ENCODE measurements at regions not wholly inside any gene's neighbourhood (a gene's known extent, or its start where the extent isn't known, plus 50 kb on each side); places are given as distances from the start of the nearest gene placed in this dataset.
"Not testable (repeated sequence)": the region's sequence is repeated elsewhere in the genome, so short reads cannot be mapped to it uniquely, and the experiment has no call there.

DNA sequence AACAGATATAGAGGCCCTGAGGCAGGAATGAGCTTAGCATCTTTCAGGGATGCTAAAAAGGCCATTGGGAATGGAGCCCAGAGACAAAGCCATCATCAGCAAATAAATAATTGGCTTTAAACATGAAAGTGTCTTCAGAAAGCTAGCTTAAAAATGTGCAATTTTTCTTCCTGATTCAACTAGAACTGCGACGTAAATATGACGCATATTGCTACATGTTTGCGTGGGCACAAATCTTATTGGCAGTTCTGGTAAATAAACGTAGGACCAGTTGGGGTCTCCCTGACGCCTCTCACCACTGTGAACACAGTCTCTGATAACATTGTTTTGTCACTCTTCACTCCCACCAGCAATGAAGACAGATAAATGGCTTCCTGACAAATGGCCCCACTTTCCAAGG, 97.3 kb upstream of the SRD5A3 start:
- no peak for DNase-seq (ENCODE audit: low spot score)
- in situ Hi-C loops (cut with HindIII; ENCODE audit: low sequenced_read_pairs), result no loop called here

DNA sequence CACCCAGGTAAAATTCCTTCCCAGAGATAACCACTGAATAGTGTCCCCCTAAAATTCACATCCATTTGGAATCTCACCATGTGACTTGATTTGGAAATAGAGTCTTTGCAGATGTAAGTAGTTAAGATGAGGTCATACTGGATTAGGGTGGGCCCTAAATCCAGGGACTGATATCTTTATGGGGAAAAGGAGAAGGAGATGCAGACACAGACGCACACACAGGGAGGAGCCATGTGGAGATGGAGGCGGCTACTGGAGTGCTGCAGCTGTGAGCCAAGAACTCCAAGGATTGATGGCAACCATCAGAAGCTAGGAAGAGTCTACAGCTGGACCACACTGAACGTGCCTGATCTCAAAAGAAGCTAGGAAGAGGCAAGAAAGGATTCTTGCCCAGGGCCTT, 96.6 kb upstream of the SRD5A3 start:
- DNase-seq (ENCODE audit: low spot score), result no peak
- in situ Hi-C loops (cut with HindIII; ENCODE audit: low sequenced_read_pairs), result no loop called here

DNA sequence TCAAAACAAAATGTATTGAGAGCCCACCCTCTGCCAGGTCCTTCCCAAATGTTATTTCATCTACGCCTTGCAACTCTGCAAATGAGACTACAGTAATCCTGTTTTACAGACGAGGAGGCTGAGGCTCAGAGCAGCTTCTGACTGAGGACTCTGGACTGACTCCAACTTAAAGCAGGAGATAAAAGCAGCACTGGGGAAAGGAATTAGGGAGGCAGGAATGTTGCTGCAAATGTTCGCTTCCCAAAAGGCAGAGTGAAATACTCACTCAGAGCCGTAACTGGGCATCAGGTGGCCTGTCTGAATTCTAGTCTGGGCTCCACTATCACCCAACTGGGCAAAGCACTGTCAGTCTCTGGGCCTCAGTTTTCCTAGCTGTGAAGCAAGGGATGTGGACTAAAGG, 94.7 kb upstream of the SRD5A3 start:
- in situ Hi-C loops (cut with HindIII; ENCODE audit: low sequenced_read_pairs), result no loop called here
- no peak for DNase-seq (ENCODE audit: low spot score)

DNA sequence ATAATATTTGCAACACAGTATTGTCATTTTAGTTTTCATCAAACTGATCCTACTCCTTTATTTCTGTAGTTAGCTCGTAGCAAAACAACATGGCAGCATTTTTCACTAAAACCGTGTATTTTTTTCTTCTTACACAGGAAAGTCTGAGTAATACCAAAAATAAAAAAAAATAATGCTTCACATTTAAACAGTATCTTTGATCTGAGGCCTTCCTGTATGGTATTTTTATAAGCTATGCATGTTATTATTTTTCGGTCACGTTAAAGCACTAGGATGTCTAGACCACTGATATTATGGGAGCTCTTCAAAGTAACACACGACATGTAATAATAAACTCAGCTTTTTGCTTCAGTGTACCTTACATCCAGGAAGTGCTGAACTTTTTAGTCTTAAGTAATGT, 94.1 kb upstream of the SRD5A3 start:
- in situ Hi-C loops (cut with HindIII; ENCODE audit: low sequenced_read_pairs), result no loop called here
- no peak for DNase-seq (ENCODE audit: low spot score)

DNA sequence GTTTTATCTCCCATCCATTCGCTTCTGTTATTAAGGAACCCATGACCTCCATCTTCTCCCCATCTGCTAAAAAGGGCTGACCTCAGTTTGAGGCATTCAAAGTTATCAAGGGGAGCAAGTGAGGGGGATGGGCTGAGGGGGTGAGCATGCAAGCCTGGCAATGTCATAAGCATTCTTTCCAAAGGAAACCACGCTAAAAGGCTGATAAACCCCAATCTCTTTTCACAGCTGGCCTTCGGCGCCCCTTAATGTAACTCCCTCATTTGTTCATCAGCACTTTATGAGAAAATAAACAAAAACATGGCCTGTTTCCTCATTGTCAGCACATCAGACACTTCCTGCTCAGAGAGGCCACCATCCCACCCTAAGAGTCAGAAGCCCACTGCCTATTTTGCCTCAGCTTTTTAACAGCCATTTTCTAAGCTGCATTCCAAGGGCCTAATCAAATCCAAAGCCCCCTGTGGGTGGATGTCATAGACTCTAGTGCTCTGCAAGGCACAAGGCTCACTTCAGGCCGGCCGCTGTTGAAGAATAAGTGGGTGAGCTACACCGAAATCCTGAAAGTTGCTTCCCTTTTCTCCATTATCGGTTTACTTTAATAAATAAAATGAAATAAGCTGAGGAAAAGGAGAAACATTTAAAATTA, 92.0 kb upstream of the SRD5A3 start:
- no peak for DNase-seq (ENCODE audit: low spot score)
- in situ Hi-C loops (cut with HindIII; ENCODE audit: low sequenced_read_pairs), result no loop called here

DNA sequence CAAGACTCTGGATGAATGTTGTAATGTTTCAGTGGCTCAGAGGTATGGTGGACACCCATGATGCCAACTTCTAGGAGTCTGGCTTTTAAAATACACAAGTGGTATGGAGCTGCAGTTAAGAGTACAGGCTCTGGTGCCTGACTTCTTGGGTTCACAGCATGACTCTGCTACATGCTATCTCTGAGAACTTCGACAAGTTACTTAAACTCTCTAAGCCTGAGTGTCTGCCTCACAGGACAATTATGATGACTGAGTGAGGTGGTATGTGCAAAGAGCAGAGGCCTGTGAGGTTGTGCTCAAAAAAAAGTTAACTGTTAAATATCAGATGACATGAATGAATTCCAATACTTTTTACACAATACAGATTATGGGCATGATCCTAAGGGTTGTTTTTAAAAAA, 90.9 kb upstream of the SRD5A3 start:
- no peak for DNase-seq (ENCODE audit: low spot score)
- in situ Hi-C loops (cut with HindIII; ENCODE audit: low sequenced_read_pairs), result no loop called here

DNA sequence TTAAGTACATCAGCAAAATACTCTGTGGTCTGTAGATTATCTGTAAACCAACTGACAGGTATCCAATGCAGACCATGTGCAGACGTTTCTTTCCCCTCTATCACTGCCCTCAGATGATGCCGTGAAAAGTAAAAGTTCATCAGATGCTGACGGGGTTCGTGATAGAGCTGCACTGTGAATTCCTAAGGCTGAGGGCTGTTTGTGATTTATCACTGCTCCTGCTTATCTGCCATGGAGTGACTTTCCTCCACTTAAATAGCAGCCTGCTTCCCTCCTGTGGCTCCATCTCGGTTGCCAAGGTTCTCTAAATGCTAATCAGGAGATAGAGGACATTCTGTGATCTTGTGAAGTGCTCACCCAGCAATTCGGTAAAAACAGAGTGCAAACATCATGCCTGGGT, 89.3 kb upstream of the SRD5A3 start:
- in situ Hi-C loops (cut with HindIII; ENCODE audit: low sequenced_read_pairs), result no loop called here
- no peak for DNase-seq (ENCODE audit: low spot score)

DNA sequence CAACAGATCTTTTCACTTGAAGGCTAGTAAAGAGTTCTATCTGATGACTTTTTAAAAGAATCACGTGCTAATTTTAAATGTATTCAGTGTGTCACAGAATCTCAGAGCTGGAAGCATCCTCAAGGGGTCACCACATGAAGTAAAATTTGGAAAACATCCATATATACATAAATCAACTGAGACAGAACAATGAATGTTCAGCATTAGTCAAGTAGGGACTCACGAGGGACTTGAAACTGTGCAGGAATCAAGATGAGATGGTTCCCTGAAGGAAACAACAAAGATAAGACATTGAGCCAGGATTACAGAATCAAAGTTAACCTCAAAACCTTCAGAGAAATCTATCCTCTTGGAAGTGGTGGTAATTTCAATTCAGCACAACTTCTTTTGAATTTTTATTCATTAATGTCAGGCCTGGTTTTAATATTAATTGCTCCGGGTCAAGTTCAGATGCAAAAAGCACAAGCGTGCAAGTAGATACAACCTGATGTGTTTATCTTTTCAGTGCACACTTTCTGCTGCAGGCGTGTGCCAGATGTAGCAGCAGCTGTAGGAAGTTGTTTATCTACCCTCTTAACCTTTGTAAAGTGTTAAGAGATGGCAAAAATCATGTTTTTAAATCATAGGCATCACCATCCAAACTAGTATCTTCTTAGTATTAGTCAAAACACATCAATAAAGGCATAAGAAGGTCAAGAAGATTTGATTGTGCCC, 87.7 kb upstream of the SRD5A3 start:
- in situ Hi-C loops (cut with HindIII; ENCODE audit: low sequenced_read_pairs), result no loop called here
- DNase-seq (ENCODE audit: low spot score), result no peak

DNA sequence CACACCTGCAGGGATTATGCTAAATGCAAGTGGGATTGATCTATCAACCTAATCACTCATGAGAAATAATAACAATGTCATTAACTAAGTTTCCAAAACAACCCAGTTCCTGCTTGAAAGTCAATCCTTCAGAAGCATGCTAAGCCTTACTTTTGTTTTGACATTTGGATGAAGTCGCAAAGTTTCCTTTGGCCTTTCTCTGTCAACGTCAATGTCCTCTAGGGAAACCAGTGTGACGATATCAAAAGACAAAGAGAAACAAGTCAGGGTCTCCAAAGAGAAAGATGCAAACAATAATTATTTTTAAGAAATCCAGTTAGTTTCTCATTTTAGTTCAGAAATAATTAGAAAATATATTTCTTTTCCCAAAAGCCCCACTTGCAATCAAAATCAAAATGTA, 86.7 kb upstream of the SRD5A3 start:
- in situ Hi-C loops (cut with HindIII; ENCODE audit: low sequenced_read_pairs), result no loop called here
- no peak for DNase-seq (ENCODE audit: low spot score)

DNA sequence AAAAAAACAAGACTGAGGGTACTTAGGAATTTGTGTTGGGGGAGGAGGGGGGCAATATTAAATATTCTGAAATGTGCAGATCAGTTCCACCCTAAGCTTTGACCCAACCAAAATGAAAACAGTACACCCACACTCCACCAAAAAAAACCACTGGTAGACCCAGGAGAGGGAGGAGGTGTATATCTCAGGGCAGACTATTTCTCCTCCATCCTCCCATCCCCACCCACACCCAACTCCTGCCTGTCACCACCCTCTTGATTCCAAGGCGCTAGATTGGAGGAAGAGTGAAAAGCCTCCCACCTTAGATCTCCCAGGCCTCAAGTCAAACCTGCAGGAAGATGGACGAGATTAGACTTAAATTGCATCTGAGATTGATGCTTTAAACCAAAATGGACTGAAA, 76.6 kb upstream of the SRD5A3 start:
- DNase-seq (ENCODE audit: low spot score), result no peak
- in situ Hi-C loops (cut with HindIII; ENCODE audit: low sequenced_read_pairs), result no loop called here

DNA sequence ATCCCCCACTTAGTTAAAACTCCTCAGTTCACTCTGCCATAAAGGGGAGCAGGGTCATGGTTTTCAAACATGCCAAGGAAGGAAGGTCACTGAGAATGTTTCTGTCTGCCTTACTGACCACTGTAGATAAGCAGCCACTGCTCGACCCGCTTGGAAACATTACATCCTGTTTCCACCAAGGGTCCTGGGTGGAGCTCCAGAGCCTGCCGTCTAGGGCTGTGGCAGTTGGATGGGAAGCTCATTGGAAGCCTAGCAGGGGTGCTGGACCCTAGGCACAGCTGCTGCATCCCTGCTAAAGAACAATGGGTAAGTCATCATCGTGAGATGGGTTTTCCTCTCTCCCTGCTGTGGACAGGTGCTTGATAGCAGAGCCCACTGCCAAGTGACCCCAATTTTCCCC, 76.0 kb upstream of the SRD5A3 start:
- in situ Hi-C loops (cut with HindIII; ENCODE audit: low sequenced_read_pairs), result no loop called here
- no peak for DNase-seq (ENCODE audit: low spot score)

DNA sequence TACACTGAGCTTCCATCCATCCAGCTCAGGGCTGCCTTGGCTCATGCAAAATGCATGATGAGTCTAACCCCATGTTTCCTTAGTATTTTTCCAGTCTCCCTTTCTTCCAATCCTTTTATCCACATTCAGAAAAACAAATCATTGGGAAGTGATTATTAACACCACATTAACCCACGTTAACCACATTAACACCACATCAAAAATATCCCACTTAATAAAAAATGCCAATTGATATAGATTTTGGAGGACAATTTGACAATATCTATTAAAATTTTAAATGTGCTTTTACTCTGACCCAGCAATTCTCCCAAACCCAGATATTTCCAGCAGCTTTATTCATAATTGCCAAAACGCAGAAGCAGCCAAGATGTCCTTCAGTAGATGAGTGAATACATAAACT, 75.6 kb upstream of the SRD5A3 start:
- no peak for DNase-seq (ENCODE audit: low spot score)
- in situ Hi-C loops (cut with HindIII; ENCODE audit: low sequenced_read_pairs), result no loop called here

DNA sequence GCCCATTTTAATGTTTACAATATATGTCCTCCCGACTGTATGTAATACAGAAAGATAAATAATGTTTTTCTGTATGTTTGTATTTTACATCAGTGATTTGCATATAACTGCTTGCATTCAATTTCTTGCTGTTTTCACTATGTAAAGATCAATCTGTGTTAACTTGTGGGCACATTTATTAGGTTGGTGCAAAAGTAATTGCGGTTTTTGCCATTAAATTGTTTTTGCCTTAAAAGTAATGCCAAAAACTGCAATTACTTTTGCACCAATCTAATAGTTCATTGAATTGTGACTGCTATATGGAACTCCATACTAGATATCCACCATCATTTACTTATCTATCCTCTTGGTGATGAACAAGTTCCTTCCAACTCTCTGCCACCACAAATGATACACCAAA, 73.9 kb upstream of the SRD5A3 start:
- DNase-seq (ENCODE audit: low spot score), result no peak
- in situ Hi-C loops (cut with HindIII; ENCODE audit: low sequenced_read_pairs), result no loop called here

DNA sequence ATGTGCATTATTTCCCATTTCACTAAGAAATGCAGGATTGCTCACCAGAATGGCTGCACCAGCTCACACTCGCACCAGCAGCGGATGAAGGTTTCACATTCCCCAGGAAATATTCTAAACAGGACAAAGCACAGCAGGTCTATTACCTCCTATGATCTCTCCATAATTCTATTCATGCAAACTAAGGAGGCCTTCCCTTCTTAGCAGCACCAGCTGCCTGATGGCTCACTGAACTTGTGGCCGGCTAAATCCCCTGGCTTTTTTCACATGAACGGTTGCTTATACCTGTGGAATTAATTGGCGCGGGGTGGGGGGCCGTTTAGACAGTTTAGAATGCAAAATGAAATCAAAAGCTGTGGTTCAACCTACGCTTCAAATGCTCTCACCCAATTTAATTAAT, 73.5 kb upstream of the SRD5A3 start:
- in situ Hi-C loops (cut with HindIII; ENCODE audit: low sequenced_read_pairs), result no loop called here
- no peak for DNase-seq (ENCODE audit: low spot score)

DNA sequence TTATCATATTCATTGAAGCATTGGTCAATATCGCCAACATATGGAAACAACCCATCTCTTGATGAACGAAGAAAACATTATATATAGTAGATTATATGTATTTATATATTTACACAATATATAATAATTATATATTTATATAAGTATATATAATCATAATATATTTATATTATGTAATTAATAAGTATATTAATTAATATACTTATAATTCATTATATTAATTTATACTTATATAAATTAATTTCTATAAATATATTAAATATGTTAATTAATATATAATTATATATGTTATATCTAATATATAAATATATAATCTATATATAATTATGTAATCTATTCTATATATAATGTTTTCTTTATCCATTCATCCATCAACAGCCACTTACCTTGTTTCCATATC, 69.0 kb upstream of the SRD5A3 start:
- in situ Hi-C loops (cut with HindIII; ENCODE audit: low sequenced_read_pairs), result no loop called here
- no peak for DNase-seq (ENCODE audit: low spot score)

DNA sequence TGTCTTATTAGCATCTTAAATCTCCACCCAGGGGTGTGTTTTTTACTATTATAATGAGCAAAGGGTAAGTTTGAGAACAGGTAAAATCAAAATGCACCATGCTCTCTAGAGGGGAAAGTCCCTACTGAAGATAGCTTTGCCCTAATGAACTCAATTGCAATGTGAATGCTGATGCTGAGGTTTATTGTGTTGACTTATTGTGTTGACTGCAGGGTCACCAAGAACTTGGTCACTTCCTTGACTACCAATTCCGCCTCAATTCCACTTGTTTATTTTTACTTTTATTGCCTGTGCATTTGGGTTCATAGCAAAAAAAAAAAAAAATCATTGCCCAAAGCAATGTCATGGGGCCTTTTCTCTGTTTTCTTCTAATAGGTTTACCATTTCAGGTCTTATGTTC, 67.7 kb upstream of the SRD5A3 start:
- in situ Hi-C loops (cut with HindIII; ENCODE audit: low sequenced_read_pairs), result no loop called here
- no peak for DNase-seq (ENCODE audit: low spot score)

DNA sequence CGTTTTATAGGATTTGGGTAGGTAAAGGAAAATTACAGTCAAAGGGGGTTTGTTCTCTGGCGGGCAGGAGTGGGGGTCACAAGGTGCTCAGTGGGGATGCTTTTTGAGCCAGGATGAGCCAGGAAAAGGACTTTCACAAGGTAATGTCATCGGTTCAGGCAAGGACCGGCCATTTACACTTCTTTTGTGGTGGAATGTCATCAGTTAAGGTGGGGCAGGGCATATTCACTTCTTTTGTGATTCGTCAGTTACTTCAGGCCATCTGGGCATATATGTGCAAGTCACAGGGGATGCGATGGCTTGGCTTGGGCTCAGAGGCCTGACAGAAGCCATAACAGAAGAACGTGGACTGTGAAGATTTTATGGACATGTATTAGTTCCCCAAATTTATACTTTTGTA, 65.6 kb upstream of the SRD5A3 start:
- in situ Hi-C loops (cut with HindIII; ENCODE audit: low sequenced_read_pairs); DNase-seq (ENCODE audit: low spot score): not testable (repeated sequence)

DNA sequence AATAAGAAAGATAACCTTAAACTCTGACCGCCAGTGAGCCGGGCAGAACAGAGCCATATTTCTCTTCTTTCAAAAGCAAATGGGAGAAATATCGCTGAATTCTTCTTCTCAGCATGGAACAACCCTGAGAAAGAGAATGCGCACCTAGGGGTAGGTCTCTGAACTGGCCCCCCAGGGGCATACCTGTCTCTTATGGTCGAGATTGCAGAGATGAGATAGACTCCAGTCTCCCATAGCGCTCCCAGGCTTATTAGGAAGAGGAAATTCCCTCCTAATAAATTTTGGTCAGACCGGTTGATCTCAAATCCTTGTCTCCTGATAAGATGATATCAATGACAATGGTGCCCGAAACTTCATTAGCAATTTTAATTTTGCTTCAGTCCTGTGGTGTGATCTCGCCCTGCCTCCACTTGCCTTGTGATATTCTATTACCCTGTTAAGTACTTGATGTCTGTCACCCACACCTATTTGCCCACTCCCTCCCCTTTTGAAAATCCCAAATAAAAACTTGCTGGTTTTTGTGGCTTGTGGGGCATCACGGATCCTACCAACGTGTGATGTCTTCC, 64.8 kb upstream of the SRD5A3 start:
- DNase-seq (ENCODE audit: low spot score); in situ Hi-C loops (cut with HindIII; ENCODE audit: low sequenced_read_pairs): not testable (repeated sequence)

DNA sequence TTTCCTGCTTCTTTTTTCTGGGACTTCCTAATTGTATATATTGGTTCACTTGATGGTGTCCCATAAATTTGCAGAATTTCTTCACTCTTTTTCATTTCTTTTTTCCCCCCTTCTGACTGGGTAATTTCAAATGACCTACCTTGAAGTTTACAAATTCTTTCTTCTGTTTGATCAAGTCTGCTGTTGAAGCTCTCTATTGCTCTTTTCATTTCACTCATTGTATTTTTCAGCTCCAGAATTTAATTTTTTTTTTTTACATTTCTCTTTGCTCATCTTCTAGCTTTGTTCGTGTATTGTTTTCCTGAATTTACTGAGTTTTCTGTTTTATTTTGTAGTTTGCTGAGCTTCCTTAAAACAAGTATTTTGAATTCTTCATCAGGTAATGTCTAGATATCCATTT, 61.7 kb upstream of the SRD5A3 start:
- in situ Hi-C loops (cut with HindIII; ENCODE audit: low sequenced_read_pairs), result no loop called here
- DNase-seq (ENCODE audit: low spot score), result no peak

DNA sequence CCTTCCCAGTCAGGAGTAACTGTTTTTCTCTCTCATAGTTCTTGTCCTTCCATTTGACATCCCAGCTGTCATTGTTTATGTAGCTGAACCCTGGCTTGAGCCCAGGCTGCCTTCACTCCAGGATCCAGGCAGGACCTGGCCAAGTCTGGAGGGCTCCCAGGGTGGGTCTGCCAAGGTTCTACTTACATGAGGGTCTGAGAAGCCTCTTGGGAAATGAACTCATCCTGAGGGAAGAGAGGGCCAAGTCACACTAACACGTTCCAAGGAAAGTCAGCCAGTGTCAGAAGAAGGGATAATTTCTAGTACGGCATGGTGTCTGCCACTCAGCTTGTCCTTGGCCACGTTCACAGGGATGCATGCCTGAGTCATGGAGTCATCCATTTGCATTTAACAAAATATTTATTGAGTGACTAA, 54.8 kb upstream of the SRD5A3 start:
- in situ Hi-C loops (cut with HindIII; ENCODE audit: low sequenced_read_pairs), result no loop called here
- no peak for DNase-seq (ENCODE audit: low spot score)

DNA sequence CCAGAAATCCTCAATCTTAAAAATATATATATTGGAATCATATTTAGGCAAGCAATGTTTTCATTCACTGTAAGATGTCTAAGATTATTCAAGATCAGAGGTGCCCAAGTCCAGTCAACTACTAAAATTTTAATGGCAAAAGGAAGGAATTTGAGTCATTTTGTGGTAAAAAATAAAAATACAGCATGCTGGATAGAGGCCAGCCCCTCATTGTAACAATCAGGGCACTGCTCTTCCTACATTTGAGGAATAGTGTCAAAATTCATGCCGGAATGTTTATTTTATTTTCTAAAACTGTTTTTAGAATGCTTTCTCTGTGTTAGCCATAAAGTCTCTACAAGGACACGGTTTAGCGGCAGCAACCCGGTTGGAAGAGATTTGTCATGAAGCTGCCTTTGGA, 49.9 kb upstream of the SRD5A3 start:
- in situ Hi-C loops (cut with HindIII; ENCODE audit: low sequenced_read_pairs), result no loop called here

More for the DNA sequence above, 49.9 kb upstream of the SRD5A3 start:
- no peak for DNase-seq (ENCODE audit: low spot score)

Measured in G401 (cell line).